GOT3 (cell line): ENCODE measurements at regions not wholly inside any gene's neighbourhood (a gene's known extent, or its start where the extent isn't known, plus 50 kb on each side); places are given as distances from the start of the nearest gene placed in this dataset.

Experiments used
- DNase-seq: peaks from one replicate; lab custom pipeline; 2025; ENCODE audit warnings: mixed read lengths; lab: John Stamatoyannopoulos, UW

DNA sequence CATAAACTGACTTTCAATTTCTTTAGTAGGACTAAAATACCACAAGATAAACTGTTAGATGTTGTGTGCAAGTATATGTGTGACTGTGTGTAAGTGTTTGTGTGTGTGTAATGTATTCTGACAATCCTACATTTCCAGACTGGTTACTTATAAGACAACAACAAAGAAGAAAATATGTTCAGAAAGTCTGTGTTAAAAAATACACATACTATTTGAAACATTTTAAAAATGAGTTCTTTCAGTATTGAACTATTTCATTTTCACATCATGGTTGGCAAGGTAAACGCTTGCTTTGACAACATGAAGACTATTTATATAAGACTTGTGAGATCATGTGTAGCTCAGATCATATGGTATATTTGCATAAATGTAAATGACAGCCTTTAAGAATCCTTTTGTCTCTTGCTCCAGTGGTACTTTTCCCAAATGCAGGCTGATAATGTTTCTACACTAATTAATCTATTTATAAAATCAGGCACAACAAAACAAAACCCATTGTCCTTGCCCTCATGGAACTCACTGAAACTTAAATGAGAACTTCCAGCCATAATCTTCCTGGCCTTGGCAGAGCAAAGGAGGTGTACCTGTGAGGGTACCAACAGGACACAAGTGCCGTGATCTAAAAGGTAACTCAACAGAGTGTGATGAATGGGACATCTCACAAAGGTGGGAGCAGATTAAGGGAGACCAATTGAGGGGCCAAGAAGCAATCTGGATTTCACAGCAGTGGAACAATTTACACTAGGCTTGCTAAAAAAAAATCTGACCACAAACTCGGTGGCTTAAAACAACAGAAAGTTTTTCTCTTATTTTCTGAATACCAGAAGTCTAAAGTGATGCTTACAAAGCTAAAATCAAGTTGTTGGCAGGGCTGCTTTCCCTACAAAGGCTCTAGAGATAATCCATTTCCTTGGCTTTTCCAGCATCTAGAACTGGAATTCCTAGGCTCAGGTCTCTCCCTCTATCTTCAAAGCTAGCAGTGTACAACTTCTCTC is 349.0 kb downstream of the TBC1D4 start:
- no peak for DNase-seq

DNA sequence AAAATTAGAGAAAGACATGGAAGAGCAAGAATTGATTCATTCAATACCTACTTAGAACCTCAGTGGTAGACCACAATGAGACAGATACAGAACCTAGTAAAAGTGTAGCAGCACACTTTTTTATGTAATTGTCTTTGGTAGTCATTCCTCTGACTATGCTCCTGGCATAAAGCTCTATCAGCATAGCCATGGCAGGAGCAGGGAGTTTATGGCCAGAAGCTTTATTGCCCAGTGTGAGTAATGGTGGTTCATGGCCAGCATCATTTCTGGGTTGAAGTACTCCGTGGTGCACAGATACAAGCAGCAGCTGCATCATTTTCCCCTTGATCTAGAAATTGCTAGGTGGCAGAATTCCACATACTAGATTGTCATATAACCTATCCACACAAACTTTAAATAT is 352.6 kb downstream of the TBC1D4 start:
- no peak for DNase-seq

DNA sequence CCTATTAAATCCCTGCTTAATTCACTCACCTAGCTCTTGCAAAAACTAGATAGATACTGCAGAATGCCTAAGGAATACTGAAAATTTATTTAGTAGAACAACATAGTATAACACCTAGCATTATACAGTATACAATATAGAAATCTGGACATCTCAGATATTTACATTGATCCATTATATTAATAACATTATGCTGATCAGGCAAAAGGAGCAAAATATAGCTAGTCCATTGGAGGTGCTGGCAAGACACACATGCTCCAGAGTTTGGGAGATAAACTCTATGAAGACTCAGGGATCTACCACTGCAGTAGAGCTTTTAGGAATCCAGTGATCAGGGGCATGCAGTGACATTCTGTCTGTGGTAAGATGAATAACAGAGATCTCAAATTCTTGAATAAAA is 357.6 kb downstream of the TBC1D4 start:
- no peak for DNase-seq

DNA sequence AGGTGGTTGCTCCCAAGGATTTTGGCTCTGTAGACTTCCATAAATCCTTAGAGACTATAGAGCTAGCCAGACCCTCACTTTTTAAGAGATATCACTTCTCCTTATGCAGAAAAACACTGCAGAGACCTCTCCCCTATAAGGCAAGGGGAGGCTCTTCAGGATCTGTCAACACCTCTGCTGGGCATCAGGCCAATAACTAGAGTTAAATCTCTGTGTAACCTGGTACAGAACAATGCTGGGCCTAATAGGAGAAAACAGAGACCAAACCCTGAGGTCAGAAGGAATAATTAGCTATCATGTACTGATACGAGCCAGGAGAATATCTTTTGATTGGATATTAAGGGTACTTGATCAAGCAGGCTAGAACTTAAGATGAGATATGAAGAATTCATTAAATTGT is 358.5 kb downstream of the TBC1D4 start:
- DNase-seq, result no peak

DNA sequence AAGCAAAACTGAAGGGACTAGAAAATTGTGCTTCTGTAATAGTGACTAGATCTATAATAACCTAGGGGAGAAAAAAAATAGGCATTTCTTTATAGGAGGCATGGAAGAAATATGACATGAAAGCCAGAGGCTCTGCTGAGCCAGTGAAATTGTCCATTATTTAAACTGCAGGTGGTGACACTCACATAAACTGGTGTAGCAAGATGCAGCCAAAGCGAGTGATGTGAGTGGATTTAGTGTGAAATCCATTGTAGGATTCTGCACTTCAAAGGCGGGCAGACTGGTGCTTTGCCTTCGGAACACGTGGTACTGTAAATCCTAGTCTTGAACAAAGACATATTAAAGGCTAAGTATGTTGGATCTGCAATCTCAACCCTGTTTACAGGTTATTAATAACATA is 361.9 kb downstream of the TBC1D4 start:
- no peak for DNase-seq

DNA sequence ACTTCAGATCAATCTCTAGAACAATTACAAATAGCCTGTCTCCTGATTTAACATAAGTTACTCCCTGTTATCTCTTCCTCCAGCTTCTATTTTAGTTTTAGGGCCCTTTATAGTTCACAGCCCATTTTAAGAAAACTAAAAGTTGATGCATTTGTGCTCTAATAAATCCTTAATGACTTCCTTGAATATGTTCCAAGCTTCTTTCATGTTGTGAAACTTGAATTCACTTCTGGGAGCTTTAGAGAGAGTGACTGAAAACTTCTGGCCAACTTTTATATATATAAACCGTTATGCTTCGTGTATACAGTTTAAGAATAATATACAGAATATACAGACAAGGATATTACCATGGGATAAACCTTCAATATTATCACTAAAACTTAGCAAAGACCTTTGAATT is 366.8 kb downstream of the TBC1D4 start:
- no peak for DNase-seq

DNA sequence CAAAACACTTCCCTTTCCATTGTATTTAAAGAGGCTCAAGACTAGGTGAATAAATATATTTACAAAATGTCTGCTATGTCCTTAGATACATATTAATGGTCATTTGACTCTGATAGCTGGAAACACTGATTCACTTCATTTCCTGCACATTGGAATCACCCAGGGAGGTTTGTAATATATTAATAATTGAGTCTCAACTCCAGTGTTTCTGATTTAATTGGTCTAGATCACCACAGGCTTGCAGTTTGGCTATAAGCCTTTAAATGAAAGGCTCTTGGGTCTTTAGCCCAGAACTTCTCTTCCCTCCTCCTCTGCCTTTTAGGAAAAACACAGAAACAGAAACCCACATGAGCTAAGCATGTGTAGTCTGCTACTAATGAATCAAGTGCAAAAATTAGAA is 378.0 kb downstream of the TBC1D4 start:
- DNase-seq, result no peak

DNA sequence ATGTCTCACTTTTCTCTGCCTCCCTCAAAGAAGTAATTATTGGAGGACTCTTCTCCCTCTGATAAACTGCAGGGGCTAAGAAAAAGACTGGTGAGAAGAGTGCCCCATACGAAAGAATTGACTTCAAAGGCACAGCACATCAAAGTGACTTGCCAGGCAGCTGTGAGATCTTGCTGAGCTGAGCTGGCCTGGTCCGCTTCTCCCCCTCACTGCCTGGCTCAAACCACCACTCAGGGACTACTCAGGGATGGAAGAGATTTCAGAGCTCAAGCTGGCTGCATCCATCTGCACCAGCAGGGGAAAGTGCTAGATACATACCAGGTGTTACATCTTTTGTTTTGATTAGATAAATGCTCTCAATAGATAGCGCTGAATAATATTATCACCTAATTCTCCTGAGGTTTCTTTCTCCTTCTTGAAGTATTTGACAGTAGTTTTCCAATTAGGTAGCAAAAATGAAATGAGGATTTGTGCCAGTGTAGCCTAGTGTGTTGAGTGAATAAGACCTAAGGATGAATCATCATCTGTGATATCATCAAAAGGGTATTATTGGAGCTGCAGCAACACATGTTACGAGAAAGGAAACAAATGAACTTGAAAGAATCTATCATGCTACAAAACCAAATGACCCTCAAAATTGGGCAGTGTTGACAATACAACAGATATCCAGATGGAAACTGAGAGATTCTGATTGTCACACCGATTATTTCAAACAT is 379.8 kb downstream of the TBC1D4 start:
- no peak for DNase-seq

DNA sequence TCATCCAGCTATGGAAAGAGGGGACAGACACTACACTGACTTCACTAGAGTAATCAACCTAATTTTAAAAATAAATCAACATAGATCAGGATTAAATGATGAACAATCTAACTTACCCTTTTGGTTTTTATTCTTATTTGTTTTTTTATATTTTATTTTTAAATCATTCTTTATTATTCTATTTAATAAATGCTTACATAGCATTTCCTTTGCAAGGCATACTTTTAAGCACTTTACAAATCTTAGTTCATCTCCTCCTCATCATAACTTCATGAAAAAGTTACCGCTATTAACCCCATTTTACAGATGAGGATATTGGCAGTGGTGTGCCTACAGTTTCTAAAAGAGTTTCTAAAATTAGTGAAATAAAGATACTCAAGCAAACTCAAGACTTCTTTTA is 380.6 kb downstream of the TBC1D4 start:
- DNase-seq, result no peak

DNA sequence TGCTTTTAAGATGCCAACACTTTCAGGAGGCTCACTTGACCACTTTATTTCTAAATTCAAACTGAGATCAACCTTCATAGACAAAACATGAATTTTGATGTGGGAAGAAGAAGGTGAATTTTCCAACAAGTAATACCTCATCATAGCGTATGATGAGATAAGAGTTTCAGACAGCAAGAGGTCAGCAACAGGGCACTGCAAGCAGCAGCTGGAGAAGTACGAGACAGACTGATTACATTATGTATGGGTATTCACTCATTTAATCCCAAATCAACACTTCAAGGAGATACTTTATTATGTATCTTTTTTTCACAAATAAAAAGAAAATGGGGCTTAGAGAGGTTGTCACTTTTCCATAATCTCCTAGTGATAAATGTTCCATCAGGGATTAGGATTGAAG is 389.8 kb downstream of the TBC1D4 start:
- DNase-seq, result no peak

DNA sequence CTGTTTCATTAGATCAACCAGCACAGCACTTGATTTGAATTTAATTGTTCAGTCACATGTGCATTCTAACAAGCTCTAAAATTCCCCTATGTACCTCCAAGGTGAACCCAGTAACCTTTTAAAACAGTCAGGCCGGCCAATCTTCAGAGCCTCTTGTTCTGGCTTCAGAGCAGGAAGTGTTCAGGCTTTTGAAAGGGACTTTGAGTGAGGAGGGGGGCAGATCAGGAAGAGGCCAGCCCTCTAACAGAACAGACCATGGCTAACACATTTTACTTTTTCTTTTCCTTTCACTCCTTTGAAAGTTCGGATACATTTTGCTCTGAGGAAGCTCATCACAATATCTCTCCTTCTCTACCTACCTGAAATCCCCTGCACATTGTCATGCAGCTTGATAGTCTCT is 390.3 kb downstream of the TBC1D4 start:
- no peak for DNase-seq

DNA sequence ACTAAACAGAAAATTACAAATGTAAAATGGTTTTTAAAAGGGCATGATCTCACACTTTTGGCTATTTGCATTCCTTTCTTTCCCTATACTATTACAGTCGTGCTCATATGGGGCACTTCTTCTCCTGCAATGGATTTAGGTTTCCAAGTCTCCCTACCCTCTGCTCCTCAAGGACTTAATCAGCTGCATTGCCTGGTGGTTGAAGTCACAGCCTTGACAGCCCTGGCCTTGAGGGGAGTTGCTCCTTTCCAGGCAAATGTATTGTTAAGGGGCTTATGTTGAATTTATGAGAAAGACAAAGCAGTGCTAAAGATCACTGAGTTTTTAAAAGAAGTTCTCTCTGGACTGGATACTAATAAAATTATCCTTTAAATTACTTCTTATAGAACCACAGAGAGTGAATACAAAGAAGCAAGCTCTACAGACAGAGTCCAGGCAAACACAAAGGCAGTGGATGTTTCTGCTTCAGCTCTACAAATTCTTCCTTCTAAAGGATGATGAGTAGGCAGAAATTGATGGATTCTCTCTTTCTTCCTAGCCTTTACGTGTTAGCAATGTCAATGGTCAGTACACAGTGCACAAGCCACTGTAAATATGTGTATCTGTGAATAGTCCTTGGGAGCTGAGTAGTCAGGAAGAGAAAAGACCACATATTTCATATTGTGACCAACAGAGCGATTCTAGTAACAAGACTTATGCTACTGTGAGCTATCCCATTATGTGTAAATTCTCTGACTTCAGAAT is 390.9 kb downstream of the TBC1D4 start:
- no peak for DNase-seq

DNA sequence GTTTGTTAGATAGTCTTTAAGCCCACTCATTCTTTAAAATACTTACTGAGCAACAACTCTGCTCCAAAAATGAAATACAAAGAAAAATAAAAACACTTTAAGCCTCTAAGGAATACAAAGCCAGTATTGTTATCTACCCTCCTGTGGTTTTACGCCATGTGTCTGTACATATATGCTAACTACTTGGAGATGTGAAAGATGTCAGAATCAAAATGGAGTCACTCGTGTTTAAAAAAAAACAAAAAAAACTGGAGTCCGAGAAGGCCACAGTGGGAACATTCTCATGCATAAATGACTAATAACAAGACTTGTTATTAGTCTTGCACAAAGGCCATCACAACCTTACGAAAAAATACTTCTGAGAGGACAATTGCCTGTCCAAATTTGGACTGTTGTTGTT is 393.1 kb downstream of the TBC1D4 start:
- DNase-seq, result no peak

DNA sequence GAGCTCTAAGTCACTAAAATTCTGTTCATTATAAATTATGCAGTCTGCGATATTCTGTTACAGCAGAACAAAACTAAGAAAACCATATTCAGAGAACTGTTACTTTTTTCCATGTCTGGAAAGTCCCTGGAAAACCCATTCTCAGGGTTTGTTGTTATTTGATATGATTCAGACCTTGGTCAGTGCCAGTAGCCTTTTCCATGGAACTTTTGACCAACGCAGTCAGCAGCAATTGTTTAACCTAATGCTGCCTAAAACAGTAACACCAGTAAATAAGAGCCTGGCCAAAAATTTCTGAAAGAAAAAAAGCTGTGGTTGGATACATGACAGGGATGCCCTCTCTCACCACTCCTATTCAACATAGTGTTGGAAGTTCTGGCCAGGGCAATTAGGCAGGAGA is 402.7 kb downstream of the TBC1D4 start:
- no peak for DNase-seq

DNA sequence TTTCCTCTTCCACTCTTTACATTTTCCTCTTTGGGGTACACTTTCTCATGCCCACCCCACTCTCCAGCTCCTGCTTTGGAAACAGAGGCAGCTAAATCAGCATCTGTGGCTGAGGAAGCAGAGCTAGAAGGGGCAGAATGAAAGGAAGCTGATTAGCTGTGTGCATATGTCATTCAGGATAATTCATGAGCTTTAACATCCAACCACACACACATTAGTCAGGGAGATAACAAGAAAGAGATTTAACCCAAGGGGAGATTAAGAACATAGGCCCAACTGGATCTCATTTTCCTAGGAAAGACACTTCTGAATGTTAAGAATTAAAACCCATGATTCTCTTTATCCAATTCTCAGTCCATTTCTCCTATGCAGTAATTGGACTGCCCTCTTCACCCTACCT is 405.5 kb downstream of the TBC1D4 start:
- DNase-seq, result no peak

DNA sequence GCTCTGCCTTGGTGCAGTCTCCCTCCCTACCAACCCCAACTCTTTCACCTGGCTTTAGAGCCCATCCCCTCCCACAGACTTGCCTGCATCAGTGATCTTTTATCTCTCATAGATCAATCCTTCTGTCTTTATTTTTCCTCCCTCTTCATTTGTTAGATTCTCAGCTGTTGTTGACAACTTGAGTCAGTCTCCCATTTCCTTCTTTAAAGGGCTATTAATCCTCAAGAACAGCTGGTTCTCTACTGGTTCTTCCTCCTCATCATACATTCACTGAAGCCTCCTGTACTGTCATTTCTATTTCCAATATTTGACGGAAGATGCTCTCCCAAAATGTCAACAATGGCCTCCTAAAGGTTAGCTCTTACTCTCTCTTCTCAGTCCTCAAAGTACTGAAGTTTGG is 408.2 kb downstream of the TBC1D4 start:
- DNase-seq, result no peak

DNA sequence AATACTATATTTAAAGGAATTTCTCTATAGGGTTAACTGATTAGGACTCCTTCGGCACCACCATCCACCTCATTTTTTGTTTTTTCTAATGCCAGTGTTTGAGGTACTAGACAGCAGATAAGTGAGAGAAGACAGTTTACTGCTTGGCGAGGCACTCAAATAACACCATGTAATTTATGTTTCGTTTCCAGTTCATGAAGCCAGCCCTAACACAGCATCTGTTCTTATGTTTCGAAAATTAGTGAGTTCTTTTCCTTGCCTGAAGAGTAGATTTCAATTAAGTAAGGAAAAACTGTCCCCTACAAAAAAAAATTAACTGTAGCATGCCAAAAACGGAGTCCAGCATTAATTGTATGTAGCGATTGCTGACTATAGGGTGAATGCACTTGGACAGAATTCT is 409.1 kb downstream of the TBC1D4 start:
- DNase-seq, result no peak

DNA sequence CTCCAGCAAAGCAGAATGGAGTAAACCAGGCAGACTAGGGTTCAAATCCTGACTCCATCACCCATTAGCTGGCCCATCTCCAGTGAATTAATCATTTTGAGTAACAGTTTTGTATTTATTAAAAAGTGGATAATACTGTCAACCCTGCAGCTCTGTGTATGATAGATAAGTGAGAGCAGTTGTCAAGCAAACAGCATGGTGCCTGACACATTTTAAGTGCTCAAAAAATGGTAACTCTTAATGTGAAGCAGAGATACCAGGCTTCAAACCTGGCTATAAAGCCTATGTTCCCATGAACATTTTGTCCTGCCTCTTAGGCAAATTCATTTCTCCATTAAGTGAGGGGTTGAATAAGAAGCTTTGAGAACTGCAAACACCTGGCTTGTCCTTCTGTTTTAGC is 409.6 kb downstream of the TBC1D4 start:
- no peak for DNase-seq

DNA sequence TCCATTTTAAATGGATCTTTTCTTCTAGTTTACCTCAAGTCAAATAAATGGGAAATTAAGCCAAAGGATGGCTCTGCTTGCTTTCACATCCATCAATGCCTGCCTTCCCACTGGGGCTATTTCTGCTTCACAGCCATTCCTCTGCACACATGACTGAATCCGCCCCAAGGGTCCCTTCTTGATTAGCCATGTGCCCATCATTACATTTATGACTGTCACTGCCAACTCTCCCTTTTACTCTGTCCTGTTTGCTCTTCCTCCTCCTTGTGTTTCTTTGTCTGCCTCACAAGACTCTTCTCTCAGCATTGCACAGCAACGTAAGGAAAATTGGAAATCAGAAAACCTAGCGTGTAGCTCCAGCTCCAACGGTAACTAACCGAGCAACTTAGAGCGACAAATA is 410.2 kb downstream of the TBC1D4 start:
- no peak for DNase-seq

DNA sequence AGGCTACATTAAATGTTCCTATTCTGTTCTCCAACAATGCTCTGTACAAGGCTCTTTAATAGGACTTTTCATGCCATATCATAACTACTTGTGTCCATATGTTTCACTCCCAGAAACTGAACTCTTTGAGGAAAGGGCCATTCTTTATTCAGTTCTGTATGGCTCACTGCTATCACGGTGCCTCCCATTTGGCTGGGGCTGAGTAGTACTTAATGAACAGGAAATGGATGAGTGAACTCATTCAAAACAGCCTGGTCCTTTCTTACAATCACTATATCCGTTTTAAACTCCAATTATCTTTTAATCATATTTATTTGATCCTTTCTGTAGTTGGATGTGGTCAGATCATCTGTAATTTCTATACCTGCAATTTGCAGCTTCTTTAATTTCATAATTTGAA is 410.6 kb downstream of the TBC1D4 start:
- no peak for DNase-seq

DNA sequence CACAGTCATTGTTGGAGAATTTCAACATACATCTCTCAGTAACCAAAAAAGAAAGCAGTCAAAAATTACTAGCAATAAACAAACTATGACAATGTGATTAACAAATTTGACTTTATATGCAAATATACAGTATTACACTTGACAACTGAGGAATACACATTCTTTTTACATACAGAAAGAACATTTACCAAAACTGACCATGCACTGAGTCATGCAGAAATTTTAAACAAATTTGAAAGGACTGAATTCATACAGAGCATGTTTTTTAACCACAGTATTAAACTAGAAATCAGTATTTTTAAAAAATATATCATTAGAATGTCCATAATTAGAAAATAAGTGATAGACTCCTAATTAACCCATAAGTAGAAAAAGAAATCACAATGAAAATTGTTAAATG is 420.1 kb downstream of the TBC1D4 start:
- DNase-seq, result no peak

DNA sequence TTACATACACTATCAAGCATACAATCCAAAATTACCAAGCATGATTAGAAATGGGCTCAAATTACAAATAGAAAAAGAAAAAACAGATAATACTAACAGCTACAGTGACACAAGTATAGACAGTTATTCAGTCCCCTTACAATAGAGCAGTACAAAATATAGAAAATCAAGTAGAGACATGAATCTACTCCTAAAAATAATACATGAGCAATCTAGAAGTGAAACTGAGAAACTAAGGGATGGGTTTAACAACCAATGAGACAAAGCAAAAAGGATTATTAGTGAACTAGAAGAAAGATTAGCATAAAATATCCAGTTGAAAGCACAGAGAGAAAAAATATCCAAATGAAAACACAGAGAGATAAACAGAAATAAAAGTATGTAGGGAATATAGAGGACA is 426.7 kb downstream of the TBC1D4 start:
- DNase-seq, result no peak

DNA sequence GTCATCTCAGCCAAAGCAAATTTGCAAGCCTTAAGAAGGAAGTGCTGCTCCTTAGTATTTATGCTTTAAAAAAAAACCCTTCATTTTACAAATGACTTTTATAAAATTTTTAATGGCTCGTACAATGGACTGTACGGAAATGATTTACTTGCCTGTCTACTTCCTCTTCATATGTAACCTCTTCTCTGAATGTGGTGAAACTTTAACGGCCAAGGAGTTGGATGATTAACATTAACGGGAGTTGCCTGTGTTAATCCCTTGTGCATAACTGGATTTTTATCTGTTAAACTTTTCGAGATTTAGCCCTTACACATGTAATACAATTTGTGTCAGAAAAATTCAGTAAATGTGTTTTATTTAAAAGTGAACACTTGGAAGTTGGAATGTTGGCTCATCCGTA is 429.4 kb downstream of the TBC1D4 start:
- no peak for DNase-seq
